GM23338 (cell line): ENCODE measurements at regions not wholly inside any gene's neighbourhood (a gene's known extent, or its start where the extent isn't known, plus 50 kb on each side); places are given as distances from the start of the nearest gene placed in this dataset.

Experiments
- ATAC-seq: fragments of 200-7000 bp; cut with Tn5 transposase; 3 replicates; pipeline ENCODE4 v1.9.1; 2020
- DNase-seq: peaks from one replicate; pipeline ENCODE4 v3.0.0-alpha.2; 2015; ENCODE audit warnings: low spot score
- H2AFZ ChIP-seq: fragments of 200-600 bp; sonication (generic); 2 replicates; pipeline ENCODE4 v1.8.0; 2016; ENCODE audit warnings: antibody characterized with exemption, mild to moderate bottlenecking, moderate library complexity
- H3F3A ChIP-seq: fragments of 200-600 bp; sonication (generic); replicated peaks from 2 replicates; pipeline ENCODE4 v1.8.0; 2017; ENCODE audit warnings: antibody characterized with exemption, mixed run types, low read depth
- H3K27ac ChIP-seq: fragments of 200-600 bp; sonication (generic); 2 replicates; pipeline ENCODE4 v1.6.1; 2016; ENCODE audit warnings: low read depth
- H3K27me3 ChIP-seq: fragments of 200-600 bp; sonication (generic); 2 replicates; pipeline ENCODE4 v1.8.0; 2016; ENCODE audit warnings: mild to moderate bottlenecking, mixed run types, moderate library complexity; ENCODE audit not compliant: insufficient read depth
- H3K36me3 ChIP-seq: fragments of 200-600 bp; sonication (generic); 2 replicates; pipeline ENCODE4 v1.8.0; 2016; ENCODE audit warnings: mild to moderate bottlenecking; ENCODE audit not compliant: insufficient read depth
- H3K4me1 ChIP-seq: fragments of 200-600 bp; sonication (generic); 2 replicates; pipeline ENCODE4 v1.8.0; 2016; ENCODE audit warnings: mild to moderate bottlenecking, moderate library complexity; ENCODE audit not compliant: insufficient read depth
- H3K4me2 ChIP-seq: fragments of 200-600 bp; sonication (generic); 2 replicates; pipeline ENCODE4 v1.7.1; 2017; ENCODE audit warnings: mixed run types
- H3K4me3 ChIP-seq: fragments of 200-600 bp; sonication (generic); 2 replicates; pipeline ENCODE4 v1.6.1; 2016; ENCODE audit warnings: mixed run types
- H3K79me2 ChIP-seq: fragments of 200-600 bp; sonication (generic); replicated peaks from 2 replicates; pipeline ENCODE4 v1.8.0; 2017; ENCODE audit warnings: mild to moderate bottlenecking; ENCODE audit not compliant: insufficient read depth
- H3K9me2 ChIP-seq: fragments of 200-600 bp; sonication (generic); 2 replicates; pipeline ENCODE4 v1.8.0; 2017; ENCODE audit not compliant: insufficient read depth
- H4K20me1 ChIP-seq: fragments of 200-600 bp; sonication (generic); replicated peaks from 2 replicates; pipeline ENCODE4 v1.8.0; 2017; ENCODE audit warnings: mild to moderate bottlenecking; ENCODE audit not compliant: insufficient read depth
- H3K27ac Mint-ChIP-seq: 2 replicates; pipeline ENCODE4 v1.8.0; 2020; ENCODE audit warnings: inconsistent platforms, mild to moderate bottlenecking, moderate library complexity, mixed read lengths
- H3K27me3 Mint-ChIP-seq: 3 replicates; pipeline ENCODE4 v1.8.0; 2022; ENCODE audit warnings: low read depth, mild to moderate bottlenecking, moderate library complexity, mixed read lengths, inconsistent platforms; ENCODE audit not compliant: insufficient read depth, poor library complexity
- H3K36me3 Mint-ChIP-seq: 3 replicates; pipeline ENCODE4 v1.8.0; 2021; ENCODE audit warnings: low read depth, mild to moderate bottlenecking, inconsistent platforms, moderate library complexity, mixed read lengths
- H3K4me1 Mint-ChIP-seq: 3 replicates; pipeline ENCODE4 v1.8.0; 2020; ENCODE audit warnings: mild to moderate bottlenecking, inconsistent platforms, mixed read lengths
- H3K4me3 Mint-ChIP-seq: 3 replicates; pipeline ENCODE4 v1.8.0; 2021; ENCODE audit warnings: moderate library complexity, mild to moderate bottlenecking, inconsistent platforms, mixed read lengths
- H3K9me3 Mint-ChIP-seq: 3 replicates; pipeline ENCODE4 v1.8.0; 2020; ENCODE audit warnings: moderate library complexity, mild to moderate bottlenecking, inconsistent platforms, mixed read lengths
- CREB1 ChIP-seq: fragments of 250-450 bp; sonication (Bioruptor Pico); IDR thresholded peaks from 2 replicates; pipeline ENCODE4 v1.5.0; 2020; ENCODE audit warnings: low read depth, mild to moderate bottlenecking, moderate library complexity
- EZH2 ChIP-seq: fragments of 200-600 bp; sonication (generic); IDR thresholded peaks from one replicate; pipeline ENCODE4 v1.8.0; 2017; ENCODE audit warnings: antibody characterized with exemption, mild to moderate bottlenecking, low read depth; ENCODE audit not compliant: unreplicated experiment
- EZH2phosphoT487 ChIP-seq: fragments of 200-600 bp; sonication (generic); IDR thresholded peaks from one replicate; pipeline ENCODE4 v1.8.1; 2018; ENCODE audit warnings: antibody characterized with exemption; ENCODE audit not compliant: unreplicated experiment
- JUNB ChIP-seq: IDR thresholded peaks from one replicate; pipeline ENCODE4 v1.6.1; 2016; ENCODE audit warnings: antibody characterized with exemption; ENCODE audit not compliant: unreplicated experiment
- NANOG ChIP-seq: IDR thresholded peaks from 2 replicates; pipeline ENCODE4 v1.6.1; 2016; ENCODE audit warnings: antibody characterized with exemption, borderline replicate concordance
- POLR2AphosphoS5 ChIP-seq: IDR thresholded peaks from 2 replicates; pipeline ENCODE4 v1.6.1; 2016; ENCODE audit warnings: antibody characterized with exemption, low read depth
- REST ChIP-seq: IDR thresholded peaks from one replicate; pipeline ENCODE4 v1.6.1; 2018; ENCODE audit warnings: antibody characterized with exemption; ENCODE audit not compliant: unreplicated experiment
- STAT1 ChIP-seq: IDR thresholded peaks from one replicate; pipeline ENCODE4 v1.6.1; 2016; ENCODE audit warnings: antibody characterized with exemption; ENCODE audit not compliant: unreplicated experiment
- ZNF114 ChIP-seq: fragments of 250-450 bp; sonication (Bioruptor Pico); IDR thresholded peaks from 2 replicates; pipeline ENCODE4 v1.5.0; 2020; ENCODE audit warnings: mild to moderate bottlenecking, moderate library complexity
- ZNF331 ChIP-seq: fragments of 250-450 bp; sonication (Bioruptor Pico); IDR thresholded peaks from 2 replicates; pipeline ENCODE4 v1.5.0; 2020; ENCODE audit warnings: low read depth, mild to moderate bottlenecking, moderate library complexity
- ZNF462 ChIP-seq: fragments of 250-450 bp; sonication (Bioruptor Pico); IDR thresholded peaks from 2 replicates; pipeline ENCODE4 v1.5.0; 2020; ENCODE audit warnings: mild to moderate bottlenecking, moderate library complexity
- TF ChIP-seq, protein P1 (sequence below), 2 experiments: fragments of 200-600 bp in 1 of 2; sonication (generic) in 1 of 2; conservative IDR thresholded peaks; 2 replicates each; pipeline versions ENCODE4 v1.5.1 to v1.6.1; 2016 to 2017; ENCODE audit warnings: antibody characterized with exemption in 2 of 2, low read depth in 2 of 2, mild to moderate bottlenecking in 2 of 2, moderate library complexity in 1 of 2

GRCh38 chr12:20004952-20005351 lies 363.4 kb upstream of the PDE3A start:
- Histone ChIP-seq H4K20me1 (no peaks in the 10 kb centered on the region), H3K9me2 (no peaks in the 10 kb centered on the region), H3K36me3 (no peaks in the 10 kb centered on the region), H3F3A (no peaks in the 10 kb centered on the region), H3K79me2 (no peaks in the 10 kb centered on the region), H3K27ac (no peak overlapping the region), H3K4me3 (no peak overlapping the region), H2AFZ (no peak overlapping the region), H3K4me1 (peaks cover 4% of the 10 kb centered on the region; the same call in 1 of the 2 replicates), H3K27me3 (no peaks in the 10 kb centered on the region), H3K4me2 (no peak overlapping the region)
- no peak for DNase-seq
- no peak for ATAC-seq
- Mint-ChIP-seq H3K27me3 (no peaks in the 10 kb centered on the region), H3K9me3 (peaks cover 5% of the 10 kb centered on the region), H3K4me3 (no peak overlapping the region), H3K4me1 (peaks cover 5% of the 10 kb centered on the region; the same call in 2 of the 3 replicates), H3K36me3 (peaks cover 5% of the 10 kb centered on the region; the same call in 2 of the 3 replicates), H3K27ac (no peak overlapping the region)
- TF ChIP-seq EZH2phosphoT487 (no peak), JUNB (no peak), ZNF462 (CRISPR knock-in tag) (no peak), NANOG (no peak), STAT1 (no peak), CREB1 (CRISPR knock-in tag) (no peak), ZNF114 (CRISPR knock-in tag) (no peak), REST (no peak), POLR2AphosphoS5 (no peak), EZH2 (no peak), ZNF331 (CRISPR knock-in tag) (no peak)
- TF ChIP-seq, protein P1, sequence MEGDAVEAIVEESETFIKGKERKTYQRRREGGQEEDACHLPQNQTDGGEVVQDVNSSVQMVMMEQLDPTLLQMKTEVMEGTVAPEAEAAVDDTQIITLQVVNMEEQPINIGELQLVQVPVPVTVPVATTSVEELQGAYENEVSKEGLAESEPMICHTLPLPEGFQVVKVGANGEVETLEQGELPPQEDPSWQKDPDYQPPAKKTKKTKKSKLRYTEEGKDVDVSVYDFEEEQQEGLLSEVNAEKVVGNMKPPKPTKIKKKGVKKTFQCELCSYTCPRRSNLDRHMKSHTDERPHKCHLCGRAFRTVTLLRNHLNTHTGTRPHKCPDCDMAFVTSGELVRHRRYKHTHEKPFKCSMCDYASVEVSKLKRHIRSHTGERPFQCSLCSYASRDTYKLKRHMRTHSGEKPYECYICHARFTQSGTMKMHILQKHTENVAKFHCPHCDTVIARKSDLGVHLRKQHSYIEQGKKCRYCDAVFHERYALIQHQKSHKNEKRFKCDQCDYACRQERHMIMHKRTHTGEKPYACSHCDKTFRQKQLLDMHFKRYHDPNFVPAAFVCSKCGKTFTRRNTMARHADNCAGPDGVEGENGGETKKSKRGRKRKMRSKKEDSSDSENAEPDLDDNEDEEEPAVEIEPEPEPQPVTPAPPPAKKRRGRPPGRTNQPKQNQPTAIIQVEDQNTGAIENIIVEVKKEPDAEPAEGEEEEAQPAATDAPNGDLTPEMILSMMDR (conservative IDR thresholded peaks at IDR 0.05; ENCODE audit: low read depth in 2 of 2), result no peak
